HuH-7.5 (cell line): ENCODE measurements at regions not wholly inside any gene's neighbourhood (a gene's known extent, or its start where the extent isn't known, plus 50 kb on each side); places are given as distances from the start of the nearest gene placed in this dataset.

ENCODE experiments used
- DNase-seq: peaks from one replicate; pipeline ENCODE4 v3.0.0; 2011; ENCODE audit warnings: low spot score

- no peak for DNase-seq
Measured at GRCh38 chr5:62977661-62978060, 399.0 kb downstream of the LRRC70 start.

GRCh38 chr5:62974623-62975022 lies 396.0 kb downstream of the LRRC70 start:
- DNase-seq: no peak

- no peak for DNase-seq
Measured at GRCh38 chr5:62969409-62970120, 390.9 kb downstream of the LRRC70 start.

GRCh38 chr5:62964428-62964827 lies 385.8 kb downstream of the LRRC70 start:
- no peak for DNase-seq

- no peak for DNase-seq
Measured at GRCh38 chr5:62960781-62961180, 382.2 kb downstream of the LRRC70 start.

GRCh38 chr5:62956597-62956996 lies 378.0 kb downstream of the LRRC70 start:
- no peak for DNase-seq

GRCh38 chr5:62954578-62954977 lies 376.0 kb downstream of the LRRC70 start:
- no peak for DNase-seq

GRCh38 chr5:62948301-62948700 lies 369.7 kb downstream of the LRRC70 start:
- DNase-seq: no peak

GRCh38 chr5:62942384-62942783 lies 363.8 kb downstream of the LRRC70 start:
- DNase-seq: no peak

- DNase-seq: no peak
Measured at GRCh38 chr5:62938927-62939326, 360.3 kb downstream of the LRRC70 start.

- DNase-seq: peak; percentile 5
Measured at GRCh38 chr5:62937661-62938558, 359.3 kb downstream of the LRRC70 start.

- no peak for DNase-seq
Measured at GRCh38 chr5:62935660-62936059, 357.0 kb downstream of the LRRC70 start.

GRCh38 chr5:62934319-62934718 lies 355.7 kb downstream of the LRRC70 start:
- DNase-seq: no peak

- DNase-seq: no peak
Measured at GRCh38 chr5:62933261-62933660, 354.6 kb downstream of the LRRC70 start.

GRCh38 chr5:62931153-62931950 lies 352.7 kb downstream of the LRRC70 start:
- DNase-seq: no peak

- DNase-seq: no peak
Measured at GRCh38 chr5:62922191-62922590, 343.6 kb downstream of the LRRC70 start.

GRCh38 chr5:62920856-62921255 lies 342.2 kb downstream of the LRRC70 start:
- DNase-seq: no peak

- no peak for DNase-seq
Measured at GRCh38 chr5:62909326-62909725, 330.7 kb downstream of the LRRC70 start.

- no peak for DNase-seq
Measured at GRCh38 chr5:62902126-62902525, 323.5 kb downstream of the LRRC70 start.

- DNase-seq: no peak
Measured at GRCh38 chr5:62900976-62901375, 322.4 kb downstream of the LRRC70 start.

GRCh38 chr5:62896121-62896893 lies 317.7 kb downstream of the LRRC70 start:
- no peak for DNase-seq
